HG02870 (cell line): ENCODE measurements at regions not wholly inside any gene's neighbourhood (a gene's known extent, or its start where the extent isn't known, plus 50 kb on each side); places are given as distances from the start of the nearest gene placed in this dataset.
"Not testable (repeated sequence)": the region's sequence is repeated elsewhere in the genome, so short reads cannot be mapped to it uniquely, and the experiment has no call there.

Experiments used
- ATAC-seq: cut with Tn5 transposase; IDR thresholded peaks from one replicate; pipeline ENCODE4 v1.9.1; 2021; ENCODE audit warnings: mild to moderate bottlenecking, moderate library complexity; ENCODE audit not compliant: unreplicated experiment

GRCh38 chr5:131005963-131006684, 158.9 kb downstream of the HINT1 start:
- no peak for ATAC-seq

GRCh38 chr5:131001507-131001906, 163.5 kb downstream of the HINT1 start:
- no peak for ATAC-seq

DNA sequence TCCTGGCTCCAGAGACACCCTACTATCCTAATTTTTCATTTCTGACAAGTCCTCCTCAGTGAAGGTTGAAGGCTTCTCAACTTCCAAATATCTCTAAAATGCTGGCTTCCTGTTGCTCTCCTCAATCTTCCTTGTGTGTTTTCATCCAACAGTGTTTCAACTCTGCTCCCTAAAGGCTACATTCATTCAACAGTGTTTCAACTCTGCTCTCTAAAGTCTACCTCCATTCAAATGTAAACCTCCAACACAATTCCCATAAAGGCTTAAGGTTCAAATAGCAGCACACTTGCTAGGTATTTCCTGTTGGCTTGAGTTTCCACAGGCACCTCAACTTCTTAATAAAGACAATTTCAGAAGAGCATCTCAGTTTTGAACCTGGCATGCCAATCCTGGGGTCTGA, 164.8 kb downstream of the HINT1 start:
- ATAC-seq, result no peak

DNA sequence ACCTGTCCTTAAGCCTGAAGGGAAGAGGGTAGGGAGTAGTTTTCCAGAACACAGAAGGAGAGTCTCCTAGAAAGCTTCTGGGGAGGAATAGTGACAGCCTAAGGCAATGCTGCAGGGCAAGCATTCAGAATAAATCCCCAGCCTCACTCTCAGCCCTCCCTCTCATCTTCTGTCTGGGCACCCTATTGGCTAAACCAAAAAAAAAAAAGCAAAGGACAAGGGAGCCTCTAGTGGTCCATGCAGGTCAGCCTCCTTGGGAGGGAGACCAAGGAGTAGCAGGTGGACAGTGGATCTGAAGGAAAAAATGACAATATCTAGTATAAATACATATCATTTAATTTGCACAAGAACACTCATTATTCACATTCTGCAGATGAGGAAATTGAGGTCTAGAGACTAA, 168.3 kb downstream of the HINT1 start:
- not testable (repeated sequence) for ATAC-seq

- ATAC-seq, result no peak
These were observed 169.2 kb downstream of the HINT1 start for GRCh38 chr5:130995851-130996250.

GRCh38 chr5:130995254-130995515, 169.9 kb downstream of the HINT1 start:
- ATAC-seq, result no peak

DNA sequence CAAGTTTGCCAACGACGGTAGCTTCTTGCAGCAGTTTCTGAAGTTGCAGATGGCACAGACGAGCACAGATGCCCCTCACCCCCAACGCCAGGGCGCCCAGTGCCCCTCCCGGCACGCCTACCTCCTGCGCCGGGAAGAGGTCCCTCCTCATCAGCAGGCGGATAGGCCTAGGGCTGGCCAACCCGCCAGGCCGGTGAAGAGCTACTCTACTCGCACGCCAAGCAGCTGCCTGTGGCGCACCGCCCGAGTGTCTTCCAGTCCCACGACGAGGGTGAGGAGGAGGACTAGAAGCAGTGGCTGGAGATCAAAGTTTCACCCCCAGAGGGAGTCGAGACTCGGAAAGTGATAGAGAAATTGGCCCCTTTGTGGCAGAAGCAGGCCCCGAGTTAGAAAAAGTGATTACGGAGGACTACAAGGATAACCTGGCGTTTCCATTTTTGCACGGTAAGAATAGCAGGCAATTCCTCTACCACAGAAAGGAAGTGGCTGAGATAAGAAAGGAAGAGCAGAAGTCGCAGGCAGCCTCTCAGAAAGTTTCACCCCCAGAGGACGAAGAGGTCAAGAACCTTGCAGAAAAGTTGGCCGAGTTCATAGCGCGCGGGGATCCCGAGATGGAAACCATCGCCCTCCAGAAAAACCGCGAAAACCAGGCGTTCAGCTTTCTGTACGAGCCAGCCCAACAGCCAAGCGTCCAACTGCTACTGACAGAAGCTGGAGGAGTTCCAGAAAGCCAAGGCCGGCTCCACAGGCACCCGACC, 170.4 kb downstream of the HINT1 start:
- ATAC-seq, result no peak

GRCh38 chr5:130992621-130993020, 172.4 kb downstream of the HINT1 start:
- ATAC-seq, result no peak

GRCh38 chr5:130992095-130992494, 173.0 kb downstream of the HINT1 start:
- no peak for ATAC-seq

GRCh38 chr5:130985776-130986175, 179.3 kb downstream of the HINT1 start:
- ATAC-seq, result no peak

- ATAC-seq, result no peak
These were observed 183.4 kb downstream of the HINT1 start for GRCh38 chr5:130981663-130982062.

DNA sequence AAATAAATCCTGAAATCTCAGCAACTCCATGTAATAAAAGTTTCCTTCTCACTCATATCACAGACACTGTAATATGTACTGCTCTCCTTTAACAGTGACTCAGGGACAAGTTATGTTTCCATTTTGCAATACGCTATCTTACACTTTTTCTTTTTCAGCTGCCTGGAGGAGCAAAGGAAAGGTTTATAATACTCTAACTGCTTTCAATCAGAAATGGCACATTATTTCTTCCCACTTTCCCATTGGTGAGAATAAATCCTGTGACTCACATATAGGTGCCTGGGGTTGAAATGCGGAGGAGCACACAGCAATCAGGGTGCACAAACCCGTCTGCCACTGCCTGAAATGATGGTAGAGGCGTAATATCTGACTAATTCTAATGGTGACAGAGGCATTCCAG, 186.6 kb downstream of the HINT1 start:
- ATAC-seq, result no peak

DNA sequence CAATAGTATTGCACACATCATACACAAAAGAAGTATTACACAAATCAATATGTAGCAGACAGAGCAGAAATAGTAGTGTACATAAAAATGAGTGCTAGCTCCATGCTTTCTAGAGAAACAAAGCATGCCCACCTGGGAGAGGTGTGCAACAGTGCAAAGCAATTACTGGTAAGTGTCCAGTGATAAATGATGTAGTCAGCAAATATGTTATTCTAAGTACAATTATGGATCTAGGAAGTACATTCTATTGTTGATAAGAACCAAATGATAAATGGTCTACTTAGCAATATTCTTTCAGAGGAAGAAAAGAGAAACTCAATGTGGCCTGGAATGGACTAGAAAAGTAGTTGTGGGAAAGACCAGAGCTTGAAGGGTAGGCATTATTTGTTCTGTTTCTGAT, 188.6 kb downstream of the HINT1 start:
- ATAC-seq, result no peak

DNA sequence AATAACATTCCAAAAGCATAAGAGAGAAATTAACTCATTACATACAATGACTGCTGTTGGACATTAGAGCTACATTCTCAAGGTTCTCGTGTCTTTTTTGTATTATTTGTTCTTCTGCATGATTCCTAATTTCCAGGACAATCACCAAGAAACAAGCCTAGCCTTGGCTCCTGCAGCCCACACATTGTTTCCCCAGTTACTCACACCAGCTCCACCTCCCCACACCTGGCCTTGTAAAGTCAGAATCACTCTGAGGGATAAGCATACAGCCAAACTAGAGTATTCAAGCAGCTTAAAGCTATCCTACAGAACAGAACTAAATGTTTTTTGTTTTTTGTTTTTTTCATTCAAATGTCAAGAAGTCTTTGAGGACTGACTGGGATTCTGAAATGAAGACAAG, 189.2 kb downstream of the HINT1 start:
- no peak for ATAC-seq

GRCh38 chr5:130975299-130975698, 189.8 kb downstream of the HINT1 start:
- no peak for ATAC-seq

DNA sequence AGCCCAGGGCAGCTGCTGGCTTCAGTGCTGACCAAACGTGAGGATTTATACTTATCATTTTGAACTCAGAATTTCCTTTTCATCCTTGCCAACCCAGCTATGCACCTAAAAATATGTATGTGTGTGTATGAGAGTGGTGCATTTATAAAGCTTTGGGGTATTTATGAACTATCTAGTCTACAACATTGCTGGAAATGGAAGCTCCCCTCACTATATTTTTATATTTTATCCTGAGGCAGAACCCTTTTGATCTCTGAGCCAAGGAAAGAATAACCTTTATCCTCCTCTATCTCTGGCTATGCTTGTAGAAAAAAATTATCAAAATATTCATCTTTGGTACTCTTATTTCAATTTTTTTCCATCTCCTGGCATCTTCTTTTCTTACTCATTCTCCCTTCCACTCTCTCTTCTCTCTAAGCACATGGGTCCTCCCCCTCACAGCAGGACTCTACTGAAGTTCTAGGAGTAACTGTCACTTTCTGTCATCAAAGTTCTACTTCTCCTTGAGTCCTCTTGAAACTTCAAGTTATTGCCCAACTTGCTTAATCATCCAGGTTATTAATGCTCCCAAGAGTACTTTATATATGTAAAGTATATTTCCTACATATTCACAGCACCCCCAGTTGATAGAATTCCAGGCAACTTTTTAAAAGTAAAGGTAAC, 190.9 kb downstream of the HINT1 start:
- no peak for ATAC-seq

- ATAC-seq, result no peak
These were observed 198.0 kb downstream of the HINT1 start for GRCh38 chr5:130966990-130967525.

DNA sequence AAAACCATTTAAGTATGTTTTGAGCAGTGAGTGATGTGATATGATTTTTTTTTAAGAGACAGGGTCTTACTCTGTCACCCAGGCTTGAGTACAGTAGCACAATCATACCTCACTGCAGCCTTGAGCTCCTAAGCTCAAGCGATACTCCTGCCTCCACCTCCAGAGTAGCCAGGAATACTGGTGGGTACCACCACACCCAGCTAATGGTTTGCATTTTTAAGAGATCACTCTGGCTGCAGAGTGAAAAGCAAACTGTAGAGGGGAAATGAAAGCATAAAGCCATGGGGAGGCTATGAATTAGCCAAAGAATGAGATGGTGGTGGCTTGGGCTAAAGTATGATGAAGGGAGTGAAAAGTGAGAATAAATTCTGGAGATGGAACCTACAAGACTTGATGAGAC, 199.1 kb downstream of the HINT1 start:
- ATAC-seq, result no peak

GRCh38 chr5:130965360-130965759, 199.7 kb downstream of the HINT1 start:
- ATAC-seq, result no peak

- no peak for ATAC-seq
These were observed 200.5 kb downstream of the HINT1 start for GRCh38 chr5:130964231-130965202.

DNA sequence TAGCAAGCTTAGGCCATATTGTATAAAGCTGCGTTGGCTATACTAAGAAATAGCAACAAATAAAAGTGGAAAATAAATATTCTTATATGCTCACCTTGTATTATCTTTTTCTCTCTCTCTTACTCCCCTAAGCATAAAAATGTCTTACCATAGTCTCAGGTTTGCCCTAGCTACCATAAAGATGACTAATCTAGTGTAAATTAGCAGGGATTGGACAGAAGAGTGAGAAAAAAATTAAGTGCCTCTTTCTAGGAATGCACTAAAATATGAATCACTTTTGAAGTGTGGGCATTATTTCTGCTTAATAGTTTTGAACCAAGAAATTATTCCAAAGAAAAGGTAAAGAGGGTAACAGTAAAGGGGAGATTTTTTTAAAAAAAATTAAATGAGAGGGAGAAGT, 201.3 kb downstream of the HINT1 start:
- no peak for ATAC-seq
